HG03064 (cell line): ENCODE measurements at regions not wholly inside any gene's neighbourhood (a gene's known extent, or its start where the extent isn't known, plus 50 kb on each side); places are given as distances from the start of the nearest gene placed in this dataset.
"Not testable (repeated sequence)": the region's sequence is repeated elsewhere in the genome, so short reads cannot be mapped to it uniquely, and the experiment has no call there.

ENCODE experiments used
- ATAC-seq: cut with Tn5 transposase; IDR thresholded peaks from one replicate; pipeline ENCODE4 v1.9.1; 2021; ENCODE audit warnings: low read depth; ENCODE audit not compliant: unreplicated experiment

DNA sequence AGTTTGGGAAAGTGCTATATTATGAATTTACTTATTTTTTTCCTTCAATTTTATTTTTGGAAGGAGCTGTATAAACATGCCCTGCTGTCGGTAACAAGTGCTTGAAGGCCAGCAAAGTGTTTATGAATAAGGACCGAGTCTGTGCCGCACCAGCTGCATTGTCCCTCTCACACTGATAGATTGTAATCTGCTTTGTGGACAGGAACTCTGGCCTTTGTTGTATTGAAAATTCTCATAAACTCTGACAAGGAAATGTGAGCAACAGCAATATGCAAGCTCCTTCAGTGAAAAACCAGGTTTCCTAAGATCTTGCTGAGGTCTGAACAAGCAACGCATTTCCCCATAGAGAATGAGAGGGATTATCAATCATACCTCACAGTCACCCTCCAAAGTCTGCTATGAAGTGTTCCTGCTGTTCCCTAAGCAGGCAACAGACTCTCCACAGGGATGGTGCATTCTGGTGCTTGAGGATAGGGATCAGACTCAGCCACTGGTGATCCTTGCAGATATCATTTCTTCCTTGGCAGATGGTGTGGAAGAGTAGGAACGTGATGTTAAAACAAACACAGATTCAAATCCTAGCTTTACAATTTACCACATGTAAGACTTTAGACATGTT, 109.6 kb downstream of the KCNJ2 start:
- no peak for ATAC-seq

DNA sequence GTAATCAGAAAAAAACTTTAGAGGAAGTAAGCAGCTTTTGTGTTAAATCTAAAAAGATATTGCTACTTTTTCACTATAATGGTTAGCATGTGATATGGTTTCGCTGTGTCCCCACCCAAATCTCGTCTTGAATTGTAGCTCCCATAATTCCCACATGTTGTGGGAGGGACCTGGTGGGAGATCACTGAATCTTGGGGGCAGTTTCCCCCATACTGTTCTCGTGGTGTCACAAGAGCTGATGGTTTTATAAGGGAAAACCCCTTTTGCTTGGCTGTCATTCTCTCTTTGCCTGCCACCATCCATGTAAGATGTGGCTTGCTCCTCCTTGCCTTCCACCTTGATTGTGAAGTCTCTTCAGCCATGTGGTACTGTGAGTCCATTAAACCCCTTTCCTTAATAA, 117.1 kb downstream of the KCNJ2 start:
- ATAC-seq, result no peak

- ATAC-seq, result no peak
Observed at GRCh38 chr17:70288540-70289290, 119.4 kb downstream of the KCNJ2 start.

GRCh38 chr17:70290770-70291169, 121.4 kb downstream of the KCNJ2 start:
- ATAC-seq, result no peak

- no peak for ATAC-seq
Observed at GRCh38 chr17:70292366-70292765, 123.0 kb downstream of the KCNJ2 start.

- ATAC-seq, result not testable (repeated sequence)
Observed at GRCh38 chr17:70293564-70294310, 124.4 kb downstream of the KCNJ2 start.

DNA sequence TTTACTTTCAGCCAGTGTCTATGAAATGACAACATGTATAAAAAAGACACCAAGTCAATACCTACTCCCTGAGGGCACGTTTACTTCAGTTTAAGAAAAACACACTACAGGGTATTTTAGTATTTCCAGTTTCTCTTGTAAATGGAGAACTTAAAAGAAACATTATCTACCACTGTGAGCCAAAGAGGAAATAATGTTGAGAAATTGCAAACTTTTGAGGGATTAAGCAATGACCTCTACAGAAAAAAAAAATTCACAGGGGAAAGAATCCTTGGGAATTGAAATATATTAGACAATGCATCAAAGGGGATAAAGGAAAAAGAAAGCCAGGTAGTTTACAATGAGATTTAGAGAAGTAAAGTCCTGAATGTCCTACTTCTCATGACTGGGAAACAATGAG, 126.0 kb downstream of the KCNJ2 start:
- ATAC-seq, result no peak

- ATAC-seq, result no peak
Observed at GRCh38 chr17:70295731-70296130, 126.4 kb downstream of the KCNJ2 start.

DNA sequence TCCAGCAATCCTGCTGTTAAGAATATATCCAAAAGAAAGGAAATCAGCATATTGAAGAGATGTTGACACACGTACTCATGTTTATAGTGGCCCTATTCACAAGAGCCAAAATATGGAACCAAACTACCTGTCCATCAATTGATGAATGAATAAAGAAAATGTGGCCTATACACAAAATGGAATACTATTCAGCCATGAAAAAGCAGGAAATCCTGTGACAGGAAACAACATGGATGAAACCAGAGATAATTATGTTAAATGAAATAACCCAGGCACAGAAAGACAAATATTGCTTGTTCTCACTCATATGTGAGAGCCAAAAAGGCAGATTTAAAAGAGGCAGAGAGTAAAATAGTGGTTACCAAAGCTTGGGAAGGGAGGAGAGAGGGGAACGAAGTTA, 127.1 kb downstream of the KCNJ2 start:
- ATAC-seq, result no peak

DNA sequence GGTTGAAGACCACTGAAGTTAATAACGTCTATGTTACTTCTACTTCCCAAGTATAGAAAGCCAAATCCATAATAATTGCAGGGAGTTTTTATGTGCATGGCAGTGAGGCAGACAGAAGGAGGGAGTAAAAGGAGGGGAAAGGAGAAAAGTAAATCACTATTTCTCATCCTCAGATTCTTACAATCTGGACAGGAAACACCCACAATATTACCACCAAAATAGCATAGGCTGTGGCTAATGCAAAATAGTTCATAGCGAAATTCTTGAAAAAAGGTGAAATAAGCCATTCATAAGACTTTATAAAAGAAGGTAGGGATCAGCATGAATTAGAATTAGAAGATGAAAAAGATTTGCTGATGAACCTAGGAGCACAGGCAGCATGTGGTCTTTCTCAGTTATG, 128.1 kb downstream of the KCNJ2 start:
- no peak for ATAC-seq

GRCh38 chr17:70298929-70299531, 129.7 kb downstream of the KCNJ2 start:
- ATAC-seq, result no peak

DNA sequence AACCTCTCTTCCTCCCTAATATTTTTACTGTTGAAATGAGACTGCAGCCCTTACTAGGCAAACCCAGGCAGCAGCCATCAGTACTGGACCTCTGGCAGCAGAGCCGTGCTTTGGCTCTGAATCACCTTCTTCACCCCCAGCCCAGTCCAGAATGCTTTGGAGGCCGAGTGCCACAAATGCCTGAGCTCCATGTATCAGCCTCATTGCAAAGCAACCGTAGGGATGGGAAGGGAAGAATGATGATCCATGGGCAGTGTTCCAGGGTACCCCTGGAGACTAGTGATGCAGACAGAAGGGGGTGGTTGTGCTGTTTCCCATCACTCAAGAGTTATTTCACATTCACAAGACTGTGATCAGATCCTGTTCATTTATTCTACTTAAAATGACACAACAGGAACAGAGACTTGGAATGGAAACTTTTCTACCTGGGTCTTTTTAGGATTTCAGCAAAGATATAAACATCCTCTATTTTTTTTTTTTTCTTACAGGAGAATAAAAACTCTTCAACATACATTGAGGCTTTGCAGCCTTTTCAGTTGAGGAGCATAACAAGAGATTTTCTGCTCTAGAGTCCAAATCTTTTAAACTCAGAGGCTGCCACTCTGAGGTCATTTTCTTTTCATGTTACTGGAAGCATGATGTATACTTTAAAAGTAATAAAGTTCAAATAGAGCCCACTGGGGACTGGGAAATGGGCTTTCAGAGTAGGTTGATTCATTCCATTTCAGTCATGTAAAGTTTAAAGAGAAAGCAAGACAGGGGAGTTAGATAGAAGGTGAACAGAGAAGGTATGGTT, 138.3 kb downstream of the KCNJ2 start:
- ATAC-seq, result no peak

- no peak for ATAC-seq
Observed at GRCh38 chr17:70308618-70309017, 139.3 kb downstream of the KCNJ2 start.

GRCh38 chr17:70310221-70310672, 140.9 kb downstream of the KCNJ2 start:
- no peak for ATAC-seq

GRCh38 chr17:70313086-70313852, 143.9 kb downstream of the KCNJ2 start:
- no peak for ATAC-seq

GRCh38 chr17:70314096-70314495, 144.8 kb downstream of the KCNJ2 start:
- no peak for ATAC-seq

DNA sequence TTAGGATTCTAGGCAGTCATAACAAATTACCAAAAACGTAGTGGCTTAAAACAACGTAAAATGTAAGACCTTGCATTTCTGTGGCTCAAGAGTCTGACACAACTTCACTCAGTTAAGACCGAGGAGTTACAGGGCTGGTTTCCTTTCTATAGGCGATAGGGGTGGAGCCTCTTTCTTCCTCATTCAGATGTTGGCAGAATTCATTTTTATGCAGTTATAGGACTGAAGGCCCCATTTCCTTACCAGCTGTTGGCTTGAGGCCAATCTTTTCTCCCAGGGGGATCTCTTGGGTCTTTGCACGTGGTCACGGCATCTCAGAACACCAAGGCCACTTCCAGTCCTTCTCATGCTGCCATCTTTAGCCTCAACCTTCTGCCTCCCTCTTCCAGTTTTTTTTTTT, 145.2 kb downstream of the KCNJ2 start:
- no peak for ATAC-seq

DNA sequence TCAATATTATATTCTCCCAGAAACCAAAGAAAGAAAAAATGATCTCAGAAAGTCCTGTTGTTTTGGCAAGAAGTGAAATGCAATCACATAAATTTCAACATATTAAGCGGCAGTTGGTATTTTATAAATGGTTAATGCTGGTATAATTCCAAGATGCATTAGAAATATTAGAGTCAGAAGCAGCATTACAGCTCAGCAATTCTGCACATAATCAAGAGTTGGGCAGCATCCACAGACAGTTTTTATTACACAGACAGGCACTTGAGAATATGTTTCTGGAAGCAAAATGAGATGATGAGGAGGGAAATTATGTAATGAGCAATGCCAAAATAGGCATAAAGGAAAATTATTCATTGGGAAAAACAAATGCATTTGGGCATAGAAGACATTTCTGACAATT, 148.1 kb downstream of the KCNJ2 start:
- ATAC-seq, result no peak

DNA sequence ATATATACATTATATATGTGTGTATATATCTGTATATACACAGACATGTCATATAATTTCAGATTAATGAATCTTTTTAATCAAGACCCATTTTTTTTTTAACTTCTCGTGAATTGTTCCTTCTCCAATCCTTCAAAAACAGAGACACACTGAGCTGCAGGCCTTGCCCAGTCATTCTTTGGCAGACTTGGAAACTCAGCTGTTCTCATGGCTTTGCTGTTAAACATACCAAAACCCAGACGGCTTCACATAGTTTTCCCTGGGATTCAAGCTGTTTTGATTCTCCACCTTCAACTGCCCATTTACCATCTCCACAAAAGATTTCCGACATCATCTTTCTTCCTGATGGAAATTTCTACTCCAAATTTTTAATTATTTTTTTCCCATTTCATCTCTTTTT, 148.7 kb downstream of the KCNJ2 start:
- ATAC-seq, result no peak

GRCh38 chr17:70319516-70319915, 150.2 kb downstream of the KCNJ2 start:
- no peak for ATAC-seq
